LNCaP clone FGC (cell line): ENCODE measurements at regions not wholly inside any gene's neighbourhood (a gene's known extent, or its start where the extent isn't known, plus 50 kb on each side); places are given as distances from the start of the nearest gene placed in this dataset.
"Not testable (repeated sequence)": the region's sequence is repeated elsewhere in the genome, so short reads cannot be mapped to it uniquely, and the experiment has no call there.

Source experiments
- DNase-seq: peaks from one replicate; pipeline ENCODE4 v3.0.0-alpha.2; 2011; ENCODE audit warnings: low read depth
- H3K4me3 ChIP-seq: 2 replicates; pipeline ENCODE4 v1.5.1; 2011; ENCODE audit warnings: mild to moderate bottlenecking, low read depth, low read length, control low read depth
- TF ChIP-seq, protein P1 (sequence below): IDR thresholded peaks from 2 replicates; pipeline ENCODE4 v1.5.1; 2012; ENCODE audit warnings: mild to moderate bottlenecking; ENCODE audit not compliant: control insufficient read depth, insufficient read depth; ENCODE audit errors: extremely low read depth

DNA sequence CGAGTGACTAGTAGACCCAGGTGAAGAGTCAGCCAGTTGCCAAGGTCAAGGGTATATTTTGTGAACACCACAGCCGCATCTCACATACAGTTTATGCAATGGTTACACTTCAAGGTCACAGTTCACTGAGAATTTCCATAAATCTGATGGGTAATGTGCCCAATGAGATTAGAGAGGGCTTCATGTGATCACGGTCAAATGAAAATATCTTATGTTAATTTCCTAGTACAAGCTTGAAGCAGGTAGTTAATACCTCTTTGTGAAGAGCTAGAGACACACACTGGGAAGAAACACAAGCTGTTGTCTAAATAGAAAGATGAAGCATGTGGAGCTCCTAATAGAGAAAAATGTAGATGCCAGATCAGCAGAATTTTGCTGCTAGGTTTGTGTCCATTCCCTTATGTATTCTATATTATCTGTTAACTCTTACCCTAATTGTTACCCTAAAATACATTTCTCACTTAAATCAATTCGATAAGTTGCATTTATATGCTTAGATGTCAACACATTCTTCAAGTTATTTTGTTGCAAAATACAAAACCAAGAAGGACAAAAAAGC, 136.0 kb downstream of the NR2F2 start:
- DNase-seq = no peak
- TF ChIP-seq, protein P1, sequence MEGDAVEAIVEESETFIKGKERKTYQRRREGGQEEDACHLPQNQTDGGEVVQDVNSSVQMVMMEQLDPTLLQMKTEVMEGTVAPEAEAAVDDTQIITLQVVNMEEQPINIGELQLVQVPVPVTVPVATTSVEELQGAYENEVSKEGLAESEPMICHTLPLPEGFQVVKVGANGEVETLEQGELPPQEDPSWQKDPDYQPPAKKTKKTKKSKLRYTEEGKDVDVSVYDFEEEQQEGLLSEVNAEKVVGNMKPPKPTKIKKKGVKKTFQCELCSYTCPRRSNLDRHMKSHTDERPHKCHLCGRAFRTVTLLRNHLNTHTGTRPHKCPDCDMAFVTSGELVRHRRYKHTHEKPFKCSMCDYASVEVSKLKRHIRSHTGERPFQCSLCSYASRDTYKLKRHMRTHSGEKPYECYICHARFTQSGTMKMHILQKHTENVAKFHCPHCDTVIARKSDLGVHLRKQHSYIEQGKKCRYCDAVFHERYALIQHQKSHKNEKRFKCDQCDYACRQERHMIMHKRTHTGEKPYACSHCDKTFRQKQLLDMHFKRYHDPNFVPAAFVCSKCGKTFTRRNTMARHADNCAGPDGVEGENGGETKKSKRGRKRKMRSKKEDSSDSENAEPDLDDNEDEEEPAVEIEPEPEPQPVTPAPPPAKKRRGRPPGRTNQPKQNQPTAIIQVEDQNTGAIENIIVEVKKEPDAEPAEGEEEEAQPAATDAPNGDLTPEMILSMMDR = no peak
- no peak overlapping the region for H3K4me3 ChIP-seq

DNA sequence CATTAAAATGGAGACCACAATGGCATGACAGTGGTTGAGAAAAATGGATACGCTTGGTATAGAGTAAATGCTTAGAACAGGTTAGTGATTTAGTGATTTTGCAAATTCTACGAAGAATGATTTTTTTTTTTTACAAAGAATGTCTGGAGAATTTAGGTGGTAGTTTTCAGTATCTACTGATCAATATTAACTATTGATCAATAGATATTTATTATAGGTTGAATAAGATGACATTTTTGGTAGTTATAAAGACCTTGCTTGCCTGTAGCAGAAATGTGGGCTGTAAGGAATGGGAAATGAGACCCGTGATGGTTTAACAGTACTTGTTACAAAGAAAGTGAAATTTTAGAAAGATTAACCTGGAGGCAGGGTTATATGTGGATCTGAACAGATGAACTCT, 137.5 kb downstream of the NR2F2 start:
- H3K4me3 ChIP-seq = no peak overlapping the region
- TF ChIP-seq, protein P1 = no peak
- DNase-seq = no peak

DNA sequence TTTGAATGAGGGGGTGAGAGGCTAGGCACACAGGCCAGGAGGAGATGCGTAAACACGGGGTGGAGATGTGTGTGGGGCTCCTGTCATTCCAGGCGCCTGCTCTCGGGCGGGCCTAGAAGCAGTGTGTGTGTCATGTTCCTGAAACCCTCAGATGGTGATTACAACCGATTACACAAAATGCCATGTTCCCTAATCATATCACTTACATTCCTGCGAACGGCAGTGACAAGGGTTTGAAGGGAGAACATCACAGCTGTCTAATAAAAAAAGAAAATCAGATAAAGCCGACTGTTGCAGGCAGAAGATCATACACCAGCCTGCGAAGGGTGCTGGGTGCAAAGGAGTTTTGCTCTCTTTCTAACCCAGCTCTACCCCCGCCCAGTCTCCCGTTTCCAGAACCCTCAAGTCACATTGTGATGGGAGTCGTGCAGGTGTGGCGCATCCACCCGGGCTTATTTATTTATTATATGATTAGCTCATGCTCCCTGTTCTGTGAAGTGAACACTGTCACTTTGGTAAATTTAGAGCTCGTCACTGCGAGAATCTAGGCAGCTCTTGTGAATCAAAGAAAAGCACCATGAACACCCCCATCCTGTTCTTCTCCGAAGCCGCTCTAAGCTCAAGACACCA, 140.3 kb downstream of the NR2F2 start:
- H3K4me3 ChIP-seq = no peak overlapping the region
- no peak for DNase-seq
- TF ChIP-seq, protein P1 = no peak

DNA sequence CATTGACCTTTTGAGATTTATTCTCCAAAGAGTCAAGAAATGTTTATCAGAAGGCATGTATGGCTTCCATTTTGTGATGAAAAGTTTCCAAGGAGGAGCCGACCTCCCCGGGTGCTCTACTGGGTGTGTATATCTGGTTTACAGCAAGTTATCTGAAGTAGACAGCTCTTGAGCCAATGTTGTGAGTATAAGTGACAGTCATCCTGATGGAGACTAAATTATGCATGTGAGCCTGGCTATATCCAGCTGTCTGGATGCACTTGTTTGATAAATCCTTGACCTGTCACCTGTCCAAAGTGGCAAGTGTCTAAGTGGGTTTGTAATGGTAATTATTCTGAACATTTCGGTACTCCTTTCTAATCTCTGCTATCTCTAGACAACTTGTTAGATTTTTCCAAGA, 142.2 kb downstream of the NR2F2 start:
- TF ChIP-seq, protein P1 = no peak
- H3K4me3 ChIP-seq = no peak overlapping the region
- DNase-seq = no peak

DNA sequence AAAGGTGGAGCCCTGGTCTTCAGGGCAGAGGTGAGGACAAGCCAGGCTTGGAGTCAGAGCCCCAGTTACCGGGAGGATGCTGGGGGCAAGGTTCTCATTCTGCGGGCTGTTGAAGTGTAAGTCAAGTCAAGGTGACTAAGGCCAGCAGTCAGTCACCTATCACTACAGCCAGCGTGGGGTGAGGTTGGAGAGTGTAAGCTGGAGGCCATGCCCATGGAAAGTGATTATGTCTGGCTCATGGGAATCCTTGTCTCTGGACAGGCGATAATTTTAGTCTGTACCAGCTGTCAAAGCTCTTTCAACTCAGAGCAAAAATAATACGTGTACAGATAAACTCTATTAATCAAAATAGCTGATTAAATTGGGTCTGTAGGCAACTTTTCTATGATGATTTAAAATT, 143.1 kb downstream of the NR2F2 start:
- DNase-seq = no peak
- TF ChIP-seq, protein P1 = no peak
- no peak overlapping the region for H3K4me3 ChIP-seq

DNA sequence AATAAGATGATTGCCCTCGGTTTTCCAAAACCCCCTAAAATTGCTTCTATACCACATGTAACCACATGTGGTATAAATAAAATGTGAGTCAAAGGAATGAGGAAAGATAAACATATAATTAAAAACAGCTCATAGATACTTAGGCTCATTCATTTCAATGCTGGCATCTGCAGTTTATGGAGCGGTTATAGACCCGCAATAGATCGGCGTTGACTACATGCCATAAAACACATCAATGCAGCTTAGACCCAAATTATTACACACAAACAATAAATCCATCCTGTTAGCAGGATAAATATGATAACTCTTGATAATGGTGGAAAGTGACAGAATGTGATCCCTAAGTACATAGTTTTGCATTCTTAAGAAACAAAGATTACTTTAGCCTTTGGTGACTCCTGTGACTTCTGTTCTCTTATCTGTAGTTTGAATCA, 143.7 kb downstream of the NR2F2 start:
- no peak for DNase-seq
- TF ChIP-seq, protein P1 = no peak
- H3K4me3 ChIP-seq = no peak overlapping the region

DNA sequence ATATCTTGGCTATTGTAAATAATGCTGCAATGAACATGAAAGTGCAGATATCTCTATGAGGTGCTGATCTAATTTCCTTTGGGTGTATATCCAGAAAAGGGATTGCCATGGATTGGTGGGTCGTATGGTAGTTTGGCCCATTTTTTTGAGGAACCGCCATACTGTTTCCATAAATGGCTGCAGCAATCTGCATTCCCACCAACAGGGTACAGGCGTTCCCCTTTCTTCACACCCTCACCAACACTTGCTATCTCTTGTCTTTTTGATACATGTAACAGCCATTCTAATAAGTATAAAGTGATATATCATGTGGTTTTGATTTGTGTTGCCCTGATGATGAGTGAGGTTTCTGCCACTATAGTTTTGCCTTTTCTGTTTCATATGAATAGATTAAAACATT, 146.7 kb downstream of the NR2F2 start:
- TF ChIP-seq, protein P1 = no peak
- no peak for DNase-seq
- no peak overlapping the region for H3K4me3 ChIP-seq

DNA sequence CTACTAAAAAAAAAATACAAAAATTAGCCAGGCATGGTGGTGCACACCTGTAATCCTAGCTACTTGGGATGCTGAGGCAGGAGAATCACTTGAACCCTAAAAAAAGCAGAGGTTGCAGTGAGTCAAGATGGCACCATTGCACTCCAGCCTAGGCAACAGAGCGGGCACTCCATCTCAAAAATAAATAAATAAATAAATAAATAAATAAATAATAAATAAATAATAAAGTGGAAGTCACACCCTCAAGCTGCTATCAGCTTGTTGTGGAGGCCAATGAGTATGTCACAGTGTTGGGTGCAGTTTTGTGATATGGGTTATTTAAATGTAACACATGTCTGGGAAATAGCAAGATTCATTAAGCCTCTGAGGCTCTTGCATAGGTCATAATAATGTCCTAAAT, 153.9 kb downstream of the NR2F2 start:
- not testable (repeated sequence) for H3K4me3 ChIP-seq, DNase-seq
